ENCODE measurements at regions not wholly inside any gene's neighbourhood (a gene's known extent, or its start where the extent isn't known, plus 50 kb on each side); places are given as distances from the start of the nearest gene placed in this dataset.
A peak's percentile ranks its signal among the peaks of the same experiment; 100 is the strongest.

DNA sequence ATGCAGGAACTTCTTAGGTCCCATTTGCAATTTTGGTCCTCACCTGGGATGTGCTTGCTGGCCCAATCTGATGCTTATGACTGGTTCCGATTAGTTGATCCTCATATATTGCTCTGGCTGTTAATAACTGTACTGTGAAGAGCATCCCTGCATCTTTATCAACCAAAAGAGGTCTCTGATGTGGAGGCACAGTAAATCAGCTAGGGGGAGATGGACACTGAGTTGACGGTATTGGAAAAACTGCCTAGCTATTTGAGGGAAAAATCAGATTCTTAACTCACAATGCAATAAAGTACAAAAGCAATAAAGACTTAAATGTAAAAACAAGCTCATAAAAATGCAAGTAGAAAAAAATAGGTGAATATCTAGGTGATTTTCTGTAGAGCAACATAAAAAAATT, 188.0 kb upstream of the TCF4 start:
- Histone ChIP-seq H4K91ac (ENCODE audit: insufficient read depth, low read depth, low read length) (0 out of 2 replicates have a peak overlapping the region, but pooled peaks have one; percentile 5), H2BK5ac (ENCODE audit: low read depth, low read length, poor library complexity, severe bottlenecking) (no peak overlapping the region), H3K4me2 (ENCODE audit: low read depth, low read length) (no peak overlapping the region), H3K56ac (ENCODE audit: extremely low read depth, insufficient read depth, low read length) (no peak overlapping the region), H3K36me3 (ENCODE audit: control insufficient read depth, insufficient read depth, low read length) (no peaks in the 10 kb centered on the region), H2BK15ac (ENCODE audit: low read depth, low read length) (peak overlapping the region; percentile 78; the same call in 2 of the 3 replicates), H3K4ac (ENCODE audit: low read depth, low read length) (no peak overlapping the region), H3K18ac (ENCODE audit: low read depth, low read length) (peak overlapping the region; percentile 11; the same call in 1 of the 2 replicates), H3K9me3 (ENCODE audit: control insufficient read depth, insufficient read depth, low read length) (no peaks in the 10 kb centered on the region), H4K20me1 (ENCODE audit: insufficient read depth, low read length) (no peaks in the 10 kb centered on the region), H3K27ac (ENCODE audit: insufficient read depth, low read length) (no peak overlapping the region), H2AK9ac (replicated peaks; ENCODE audit: low read depth, low read length, poor library complexity) (no peak overlapping the region), H2BK20ac (ENCODE audit: low read depth, low read length) (no peak overlapping the region), H2AK5ac (ENCODE audit: low read depth, low read length) (no peak overlapping the region), H4K5ac (ENCODE audit: low read depth, low read length) (no peak overlapping the region), H3K27me3 (ENCODE audit: control insufficient read depth, insufficient read depth, low read length) (no peaks in the 10 kb centered on the region), H3K4me3 (ENCODE audit: insufficient read depth, low read depth, low read length) (no peak overlapping the region), H3K14ac (replicated peaks; ENCODE audit: low read depth, low read length) (no peak overlapping the region), H3K79me1 (ENCODE audit: low read depth in 1 of 2, low read length in 2 of 2) (peaks cover 0 to 10% of the 10 kb centered on the region in 2 experiments; a peak in 1 of 4 replicates), H4K8ac (ENCODE audit: low read depth in 2 of 2, low read length in 2 of 2) (no peak overlapping the region), H2BK120ac (ENCODE audit: low read depth, low read length) (no peak overlapping the region), H3K9ac (ENCODE audit: low read depth, low read length) (no peak overlapping the region), H3K23ac (ENCODE audit: low read depth, low read length) (no peak overlapping the region), H3K4me1 (ENCODE audit: control insufficient read depth, insufficient read depth, low read length) (no peaks in the 10 kb centered on the region; the same call in 1 of the 2 replicates), H2AFZ (replicated peaks; ENCODE audit: low read length, poor library complexity) (no peak overlapping the region), H3K9me1 (ENCODE audit: insufficient read depth, low read length) (no peaks in the 10 kb centered on the region)
- dilution Hi-C loops (cut with HindIII; ENCODE audit: low sequenced_read_pairs, unreplicated experiment): no loop called here
- ChIA-PET CTCF (interaction anchor here (0.6 to 0.7 kb wide), 3 partner anchors 10 to 800 kb away, joined by 3 to 6 read pairs (median 4); no protein-coding TSS in a partner anchor), POLR2A (ENCODE audit: unreplicated experiment) (no interaction called here)
- DNase-seq (no peak), ATAC-seq (ENCODE audit: low read depth) (no peak)
- no CpG with 5 or more reads among the region's 2 CpGs for WGBS, 2 experiments (ENCODE audit: extremely low coverage in 2 of 2, insufficient read length in 1 of 2)
- TF ChIP-seq, protein P1, sequence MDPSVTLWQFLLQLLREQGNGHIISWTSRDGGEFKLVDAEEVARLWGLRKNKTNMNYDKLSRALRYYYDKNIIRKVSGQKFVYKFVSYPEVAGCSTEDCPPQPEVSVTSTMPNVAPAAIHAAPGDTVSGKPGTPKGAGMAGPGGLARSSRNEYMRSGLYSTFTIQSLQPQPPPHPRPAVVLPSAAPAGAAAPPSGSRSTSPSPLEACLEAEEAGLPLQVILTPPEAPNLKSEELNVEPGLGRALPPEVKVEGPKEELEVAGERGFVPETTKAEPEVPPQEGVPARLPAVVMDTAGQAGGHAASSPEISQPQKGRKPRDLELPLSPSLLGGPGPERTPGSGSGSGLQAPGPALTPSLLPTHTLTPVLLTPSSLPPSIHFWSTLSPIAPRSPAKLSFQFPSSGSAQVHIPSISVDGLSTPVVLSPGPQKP (IDR thresholded peaks at IDR 0.05; ENCODE audit: borderline replicate concordance, low read depth, low read length): no peak
- no peak for TF ChIP-seq RFX5 (IDR thresholded peaks at IDR 0.05; ENCODE audit: low read depth, low read length)
- TF ChIP-seq CEBPB (IDR thresholded peaks at IDR 0.05; ENCODE audit: low read depth, low read length): no peak
- TF ChIP-seq BHLHE40 (IDR thresholded peaks at IDR 0.05; ENCODE audit: low read depth, low read length): no peak
- intact Hi-C loops (cut with micrococcal nuclease): no loop called here
- BruUV-seq (replicated peaks): no TSS peak
- in situ Hi-C loops (cut with MboI; ENCODE audit: low sequenced_read_pairs): loop anchor here (10.0 kb wide), 1 partner anchor 181 kb away; no protein-coding TSS in a partner anchor

Measured in IMR-90 (cell line).